ENCODE measurements at regions not wholly inside any gene's neighbourhood (a gene's known extent, or its start where the extent isn't known, plus 50 kb on each side); places are given as distances from the start of the nearest gene placed in this dataset.

GRCh38 chr4:181319629-181320028, 923.6 kb upstream of the TENM3 start:
- TF ChIP-seq CTCF (IDR thresholded peaks at IDR 0.05), result no peak
- no peak for TF ChIP-seq POLR2A (IDR thresholded peaks at IDR 0.05)
